ENCODE measurements at regions not wholly inside any gene's neighbourhood (a gene's known extent, or its start where the extent isn't known, plus 50 kb on each side); places are given as distances from the start of the nearest gene placed in this dataset.

- no peaks in the 10 kb centered on the region for H3K9me3 ChIP-seq (replicated peaks in 1 of 11)
- 0 out of 22 replicates have a peak, but pooled peaks of 1 of the 11 experiments have one; percentile 13 for TF ChIP-seq Cebpa-rat (IDR thresholded peaks at IDR 0.05)
- no peak overlapping the region for H3K4me3 ChIP-seq
- H3K27me3 ChIP-seq = no peaks in the 10 kb centered on the region
- H4K20me1 ChIP-seq = no peaks in the 10 kb centered on the region
- H3K27ac ChIP-seq = no peak overlapping the region
- H3K4me1 ChIP-seq = peaks cover 12 to 49% (median 35%) of the 10 kb centered on the region in 10 experiments
- H3K36me3 ChIP-seq = no peaks in the 10 kb centered on the region
- peak overlapping the region in 9 of 11 experiments; percentile 54 to 81 (median 70); a peak in 17 of 22 replicates for H3K4me2 ChIP-seq
- no peak overlapping the region for H3K9ac ChIP-seq
Measured at GRCh38 chr2:239577935-239578334, 177.1 kb upstream of the HDAC4 start.

DNA sequence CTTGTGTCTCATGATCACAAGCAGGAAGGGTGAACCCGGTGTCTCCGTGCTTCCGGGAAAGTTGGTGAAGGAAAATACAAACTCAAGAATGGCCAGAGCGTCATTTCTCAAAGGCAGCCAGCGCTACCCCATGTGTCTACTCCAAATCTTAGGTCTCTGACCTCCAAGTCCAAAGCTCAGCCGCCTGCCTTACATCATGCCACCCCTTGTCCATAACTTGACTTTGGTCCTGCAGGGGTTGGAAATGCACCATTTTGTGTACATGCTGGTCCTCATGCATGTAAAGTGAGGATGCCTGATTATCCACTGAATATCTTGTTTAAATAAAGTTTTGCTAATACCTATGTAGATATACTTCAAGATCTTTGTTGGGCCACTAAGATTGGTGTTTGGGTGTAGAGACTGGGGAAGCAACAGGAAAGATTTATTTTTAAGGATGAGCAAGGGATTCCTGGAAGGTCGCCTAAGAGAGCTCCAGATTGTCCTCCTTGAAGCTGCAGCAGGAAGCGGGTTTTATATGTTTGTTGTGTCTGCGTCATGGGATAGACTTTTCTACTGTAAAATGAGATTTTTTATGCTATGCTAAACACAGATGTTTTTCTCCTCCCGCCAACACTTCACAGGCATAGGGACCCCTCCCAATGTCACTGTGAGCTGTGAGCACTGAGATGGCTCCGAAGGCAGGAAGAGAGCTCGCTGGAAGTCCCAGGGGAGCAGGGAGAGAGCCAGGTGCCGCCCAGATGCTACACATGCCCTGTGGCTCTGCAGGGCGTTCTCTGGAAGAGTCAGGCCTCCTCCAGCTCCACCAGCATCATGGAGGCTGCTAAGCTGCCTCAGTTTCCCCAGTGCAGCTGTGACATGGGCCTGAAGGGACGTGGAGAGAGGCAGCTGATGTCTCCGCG, 176.2 kb upstream of the HDAC4 start:
- Histone ChIP-seq H3K27me3 (no peaks in the 10 kb centered on the region), H3K4me2 (peak overlapping the region; percentile 29 to 81 (median 66); a peak in 21 of 22 replicates), H3K4me3 (no peak overlapping the region), H3K4me1 (peaks cover 12 to 49% (median 35%) of the 10 kb centered on the region in 10 experiments), H3K27ac (no peak overlapping the region), H3K36me3 (no peaks in the 10 kb centered on the region), H4K20me1 (no peaks in the 10 kb centered on the region), H3K9ac (no peak overlapping the region; a peak in 1 of 22 replicates), H3K9me3 (replicated peaks in 1 of 11) (no peaks in the 10 kb centered on the region)
- no peak for TF ChIP-seq Cebpa-rat (IDR thresholded peaks at IDR 0.05)

DNA sequence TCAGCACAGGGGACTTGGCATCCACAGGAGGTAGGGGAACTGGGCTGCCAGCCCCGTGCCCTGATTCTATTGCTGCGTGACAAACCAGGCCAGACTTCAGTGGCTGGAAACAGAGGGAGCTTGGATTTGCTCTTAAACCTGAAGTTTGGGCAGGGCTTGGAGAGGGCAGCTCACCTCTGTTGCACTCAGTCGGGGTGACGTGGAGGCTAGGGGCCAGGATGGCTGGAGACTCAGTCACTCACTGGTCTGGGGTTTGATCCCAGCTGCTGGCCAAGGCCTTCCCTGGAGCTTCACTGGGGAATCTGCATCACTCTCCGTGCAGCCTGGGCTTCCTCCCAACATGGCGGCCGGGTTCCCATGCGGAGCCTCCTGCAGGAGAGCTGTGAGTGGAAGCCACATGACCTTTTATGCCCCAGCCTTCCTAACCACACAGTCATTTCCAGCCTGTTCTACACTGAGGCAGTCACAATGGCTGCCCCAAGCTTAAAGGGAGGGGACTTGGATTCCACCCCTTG, 175.2 kb upstream of the HDAC4 start:
- H3K9me3 ChIP-seq (replicated peaks in 1 of 11) = no peaks in the 10 kb centered on the region
- no peak overlapping the region for H3K27ac ChIP-seq
- no peak overlapping the region for H3K4me3 ChIP-seq
- no peak for TF ChIP-seq Cebpa-rat (IDR thresholded peaks at IDR 0.05)
- no peaks in the 10 kb centered on the region for H3K27me3 ChIP-seq
- H3K4me2 ChIP-seq = peak overlapping the region in 4 of 11 experiments; percentile 60 to 81 (median 75); a peak in 3 of 22 replicates
- no peaks in the 10 kb centered on the region for H3K36me3 ChIP-seq
- no peaks in the 10 kb centered on the region for H4K20me1 ChIP-seq
- peaks cover 12 to 44% (median 35%) of the 10 kb centered on the region in 10 experiments for H3K4me1 ChIP-seq
- H3K9ac ChIP-seq = no peak overlapping the region

- H3K36me3 ChIP-seq = no peaks in the 10 kb centered on the region
- H3K27me3 ChIP-seq = no peaks in the 10 kb centered on the region
- peak overlapping the region in 3 of 11 experiments; percentile 15 to 20 (median 20); a peak in 5 of 22 replicates for H3K4me2 ChIP-seq
- no peaks in the 10 kb centered on the region for H4K20me1 ChIP-seq
- no peak overlapping the region for H3K27ac ChIP-seq
- no peak overlapping the region for H3K9ac ChIP-seq
- no peak for TF ChIP-seq Cebpa-rat (IDR thresholded peaks at IDR 0.05)
- no peaks in the 10 kb centered on the region for H3K9me3 ChIP-seq (replicated peaks in 1 of 11)
- H3K4me1 ChIP-seq = peaks cover 8 to 36% (median 28%) of the 10 kb centered on the region in 10 experiments
- no peak overlapping the region for H3K4me3 ChIP-seq
Measured at GRCh38 chr2:239574434-239575156, 173.8 kb upstream of the HDAC4 start.

GRCh38 chr2:239574054-239574433, 173.2 kb upstream of the HDAC4 start:
- no peak overlapping the region for H3K4me2 ChIP-seq
- no peak overlapping the region for H3K27ac ChIP-seq

GRCh38 chr2:239570971-239571520, 170.2 kb upstream of the HDAC4 start:
- Histone ChIP-seq H3K27ac (no peak overlapping the region), H3K4me1 (peaks cover 0 to 11% (median 8%) of the 10 kb centered on the region in 10 experiments; a peak in 11 of 20 replicates), H3K4me3 (no peak overlapping the region), H3K27me3 (no peaks in the 10 kb centered on the region), H3K36me3 (no peaks in the 10 kb centered on the region), H3K9me3 (replicated peaks in 1 of 11) (no peaks in the 10 kb centered on the region), H3K9ac (no peak overlapping the region), H3K4me2 (no peak overlapping the region), H4K20me1 (no peaks in the 10 kb centered on the region)
- no peak for TF ChIP-seq Cebpa-rat (IDR thresholded peaks at IDR 0.05)

More at GRCh38 chr2:239574054-239574433, 173.2 kb upstream of the HDAC4 start:
- H3K4me1 ChIP-seq = peaks cover 6 to 31% (median 24%) of the 10 kb centered on the region in 10 experiments
- no peaks in the 10 kb centered on the region for H3K27me3 ChIP-seq
- H3K9me3 ChIP-seq (replicated peaks in 1 of 11) = no peaks in the 10 kb centered on the region
- H3K4me3 ChIP-seq = no peak overlapping the region
- no peaks in the 10 kb centered on the region for H3K36me3 ChIP-seq
- no peak overlapping the region for H3K9ac ChIP-seq
- TF ChIP-seq Cebpa-rat (IDR thresholded peaks at IDR 0.05) = no peak
- H4K20me1 ChIP-seq = no peaks in the 10 kb centered on the region

- Histone ChIP-seq H3K9ac (no peak overlapping the region), H3K36me3 (no peaks in the 10 kb centered on the region), H4K20me1 (no peaks in the 10 kb centered on the region), H3K4me2 (no peak overlapping the region; a peak in 1 of 22 replicates), H3K9me3 (replicated peaks in 1 of 11) (no peaks in the 10 kb centered on the region), H3K4me1 (peaks cover 0 to 11% (median 8%) of the 10 kb centered on the region in 10 experiments; a peak in 11 of 20 replicates), H3K27ac (no peak overlapping the region), H3K4me3 (no peak overlapping the region), H3K27me3 (no peaks in the 10 kb centered on the region)
- no peak for TF ChIP-seq Cebpa-rat (IDR thresholded peaks at IDR 0.05)
Measured at GRCh38 chr2:239570216-239570925, 169.6 kb upstream of the HDAC4 start.

- no peak for TF ChIP-seq Cebpa-rat (IDR thresholded peaks at IDR 0.05)
- H3K27ac ChIP-seq = no peak overlapping the region
- H3K4me3 ChIP-seq = no peak overlapping the region
- H3K4me1 ChIP-seq = peaks cover 0 to 11% (median 3%) of the 10 kb centered on the region in 10 experiments; a peak in 11 of 20 replicates
- H3K36me3 ChIP-seq = no peaks in the 10 kb centered on the region
- H3K9ac ChIP-seq = no peak overlapping the region
- no peaks in the 10 kb centered on the region for H3K9me3 ChIP-seq (replicated peaks in 1 of 11)
- no peaks in the 10 kb centered on the region for H4K20me1 ChIP-seq
- H3K4me2 ChIP-seq = no peak overlapping the region
- H3K27me3 ChIP-seq = no peaks in the 10 kb centered on the region
Measured at GRCh38 chr2:239569401-239570090, 168.7 kb upstream of the HDAC4 start.
